Fibroblast of skin of left biceps (primary cell): ENCODE measurements at regions not wholly inside any gene's neighbourhood (a gene's known extent, or its start where the extent isn't known, plus 50 kb on each side); places are given as distances from the start of the nearest gene placed in this dataset.
"Not testable (repeated sequence)": the region's sequence is repeated elsewhere in the genome, so short reads cannot be mapped to it uniquely, and the experiment has no call there.

Experiments
- DNase-seq, 2 experiments: peaks; one replicate each; pipeline ENCODE4 v3.0.0-alpha.2; 2013; ENCODE audit warnings: low read depth in 2 of 2

GRCh38 chr11:98657711-98658110 is 363.0 kb upstream of the CNTN5 start:
- no peak for DNase-seq

GRCh38 chr11:98659431-98659830 is 361.3 kb upstream of the CNTN5 start:
- DNase-seq = no peak

GRCh38 chr11:98674390-98674789 is 346.4 kb upstream of the CNTN5 start:
- DNase-seq = no peak

- no peak for DNase-seq
These were observed 341.1 kb upstream of the CNTN5 start for GRCh38 chr11:98679673-98680072.

- DNase-seq = no peak
These were observed 319.2 kb upstream of the CNTN5 start for GRCh38 chr11:98701541-98701940.

- no peak for DNase-seq
These were observed 316.8 kb upstream of the CNTN5 start for GRCh38 chr11:98703779-98704556.

GRCh38 chr11:98710026-98710425 is 310.7 kb upstream of the CNTN5 start:
- no peak for DNase-seq

GRCh38 chr11:98710986-98711385 is 309.8 kb upstream of the CNTN5 start:
- DNase-seq = no peak

- no peak for DNase-seq
These were observed 299.8 kb upstream of the CNTN5 start for GRCh38 chr11:98720951-98721350.

- DNase-seq = no peak
These were observed 295.3 kb upstream of the CNTN5 start for GRCh38 chr11:98725471-98725870.

GRCh38 chr11:98728421-98728820 is 292.3 kb upstream of the CNTN5 start:
- no peak for DNase-seq

GRCh38 chr11:98729118-98729517 is 291.6 kb upstream of the CNTN5 start:
- DNase-seq = no peak

- DNase-seq = no peak
These were observed 287.8 kb upstream of the CNTN5 start for GRCh38 chr11:98732947-98733346.

GRCh38 chr11:98733378-98733777 is 287.4 kb upstream of the CNTN5 start:
- not testable (repeated sequence) for DNase-seq

GRCh38 chr11:98734686-98735085 is 286.1 kb upstream of the CNTN5 start:
- no peak for DNase-seq

GRCh38 chr11:98736833-98737232 is 283.9 kb upstream of the CNTN5 start:
- no peak for DNase-seq

- no peak for DNase-seq
These were observed 280.4 kb upstream of the CNTN5 start for GRCh38 chr11:98740321-98740720.

- not testable (repeated sequence) for DNase-seq
These were observed 257.3 kb upstream of the CNTN5 start for GRCh38 chr11:98763446-98763845.

- no peak for DNase-seq
These were observed 253.8 kb upstream of the CNTN5 start for GRCh38 chr11:98766903-98767302.

- not testable (repeated sequence) for DNase-seq
These were observed 250.7 kb upstream of the CNTN5 start for GRCh38 chr11:98770046-98770445.

- no peak for DNase-seq
These were observed 249.0 kb upstream of the CNTN5 start for GRCh38 chr11:98771791-98772190.

GRCh38 chr11:98772893-98773292 is 247.9 kb upstream of the CNTN5 start:
- DNase-seq = no peak

- DNase-seq = no peak
These were observed 227.5 kb upstream of the CNTN5 start for GRCh38 chr11:98793276-98793675.

- no peak for DNase-seq
These were observed 222.4 kb upstream of the CNTN5 start for GRCh38 chr11:98798333-98798732.
